LHCN-M2 (cell line): ENCODE measurements at regions not wholly inside any gene's neighbourhood (a gene's known extent, or its start where the extent isn't known, plus 50 kb on each side); places are given as distances from the start of the nearest gene placed in this dataset.
A peak's percentile ranks its signal among the peaks of the same experiment; 100 is the strongest.
"Not testable (repeated sequence)": the region's sequence is repeated elsewhere in the genome, so short reads cannot be mapped to it uniquely, and the experiment has no call there.

Experiments
- DNase-seq: peaks from one replicate; pipeline ENCODE4 v3.0.0-alpha.2; 2012; ENCODE audit warnings: low read depth

DNA sequence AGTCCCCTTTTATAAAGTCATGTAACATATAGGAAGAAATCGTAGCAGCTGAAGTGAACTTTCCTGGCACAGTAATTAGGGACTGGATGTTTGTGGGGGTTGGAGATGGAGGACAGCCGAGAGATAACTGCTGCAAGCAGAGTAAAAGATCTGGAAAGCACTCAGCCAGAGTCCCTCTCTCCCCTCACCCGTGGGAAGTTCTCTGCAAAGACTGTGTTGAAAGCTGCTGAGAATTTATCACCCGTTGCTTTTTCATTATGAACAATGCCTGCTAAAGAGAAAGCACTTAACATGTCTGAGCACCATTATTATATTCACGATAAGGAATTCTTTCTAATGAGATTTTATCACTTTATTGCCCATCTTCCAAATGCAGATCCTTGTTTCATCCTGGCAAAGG lies 248.8 kb downstream of the SHOX2 start:
- DNase-seq = no peak

DNA sequence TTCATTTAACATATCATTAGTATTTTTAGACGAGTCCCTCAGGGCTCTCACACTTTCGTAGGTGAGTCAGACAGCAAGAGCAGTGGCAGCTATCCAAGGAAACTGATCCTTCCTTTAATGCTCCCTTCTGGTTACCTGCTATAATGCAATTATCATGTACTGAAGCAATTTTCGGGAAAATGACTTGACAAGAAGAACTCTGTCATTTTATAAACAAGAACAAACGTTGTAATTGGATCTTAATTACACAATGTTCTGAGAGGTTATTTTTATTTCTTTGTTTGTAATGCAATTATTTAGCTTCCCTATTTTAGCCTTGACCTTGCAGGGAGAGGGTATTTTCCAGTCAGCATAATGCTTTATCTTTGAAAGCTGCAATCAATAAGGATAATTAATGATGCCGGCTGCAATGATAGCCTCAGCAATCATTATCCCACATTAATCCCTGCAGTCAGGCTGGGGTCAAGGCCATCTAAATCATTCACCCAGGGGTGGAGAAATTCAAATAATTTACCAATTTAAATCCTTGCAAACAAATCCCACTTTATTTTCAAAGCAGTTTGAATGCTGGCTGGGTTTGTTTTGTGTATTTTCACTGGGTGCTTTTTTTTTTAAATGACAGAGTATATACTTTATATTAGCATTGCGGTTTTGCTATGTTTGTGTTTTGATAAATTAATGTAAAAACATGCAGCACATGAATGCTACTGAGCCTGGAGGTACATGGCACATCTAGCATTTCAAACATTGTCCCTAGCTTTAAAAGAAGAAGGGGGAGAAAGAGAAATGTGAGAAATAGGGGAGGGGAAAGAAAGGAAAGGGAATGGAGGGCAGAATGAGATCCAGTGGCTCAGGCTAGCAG lies 249.9 kb downstream of the SHOX2 start:
- no peak for DNase-seq

DNA sequence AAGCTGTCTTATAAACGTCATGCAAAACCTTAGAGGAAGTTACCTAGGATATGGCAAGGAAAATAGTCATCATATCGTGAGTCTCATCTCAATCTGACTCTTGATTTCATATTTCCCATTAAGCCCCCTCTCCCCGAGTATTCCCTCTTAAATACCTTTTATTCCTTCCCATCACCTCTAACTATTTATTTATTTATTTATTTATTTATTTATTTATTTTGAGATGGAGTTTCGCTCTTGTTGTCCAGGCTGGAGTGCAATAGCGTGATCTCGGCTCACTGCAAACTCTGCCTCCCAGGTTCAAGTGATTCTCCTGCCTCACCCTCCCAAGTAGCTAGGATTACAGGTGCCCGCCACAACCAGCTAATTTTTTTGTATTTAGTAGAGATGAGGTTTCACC lies 260.4 kb downstream of the SHOX2 start:
- not testable (repeated sequence) for DNase-seq

GRCh38 chr3:157844800-157845565 lies 261.2 kb downstream of the SHOX2 start:
- no peak for DNase-seq

DNA sequence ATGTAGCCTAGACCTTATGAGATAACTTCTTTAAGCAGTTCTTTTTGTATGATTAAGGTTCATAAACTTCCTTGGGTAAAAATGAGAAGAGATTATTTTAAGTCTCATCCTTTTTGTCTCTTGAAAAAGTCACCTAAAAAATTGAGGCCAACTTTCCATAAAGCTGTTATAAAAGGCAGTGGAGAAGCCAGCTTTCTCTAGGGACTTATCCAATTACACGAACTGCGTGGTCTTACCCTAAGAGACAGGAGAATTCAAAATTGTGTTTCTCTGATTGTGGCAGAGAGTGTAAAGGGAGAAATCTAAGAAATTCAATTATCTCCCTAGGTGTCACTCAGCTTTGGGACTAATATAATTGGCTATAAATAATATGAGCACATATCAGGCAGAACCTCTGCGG lies 262.0 kb downstream of the SHOX2 start:
- DNase-seq = no peak

- DNase-seq = no peak
Measured at GRCh38 chr3:157841029-157841428, 265.2 kb downstream of the SHOX2 start.

DNA sequence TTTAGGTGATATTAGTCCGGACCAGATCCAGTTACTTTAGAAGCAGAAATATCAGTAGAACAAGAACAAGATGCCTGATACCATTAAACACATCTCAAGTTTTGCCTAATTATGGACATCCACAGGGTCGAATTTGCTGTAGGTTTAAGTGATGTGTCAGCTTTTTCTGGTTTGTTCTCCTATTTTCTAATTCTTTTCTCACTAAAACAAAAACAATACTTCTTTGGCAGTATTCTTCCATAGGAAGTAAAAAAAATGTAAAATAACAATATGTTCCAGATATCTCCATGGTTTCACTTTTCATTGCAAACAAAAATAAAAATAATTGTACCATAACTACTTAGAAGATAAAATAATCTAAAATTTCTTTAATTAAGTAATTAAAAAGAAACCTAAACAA lies 265.7 kb downstream of the SHOX2 start:
- no peak for DNase-seq

- DNase-seq = no peak
Measured at GRCh38 chr3:157838457-157838856, 267.8 kb downstream of the SHOX2 start.

GRCh38 chr3:157837336-157837735 lies 268.9 kb downstream of the SHOX2 start:
- DNase-seq = no peak

DNA sequence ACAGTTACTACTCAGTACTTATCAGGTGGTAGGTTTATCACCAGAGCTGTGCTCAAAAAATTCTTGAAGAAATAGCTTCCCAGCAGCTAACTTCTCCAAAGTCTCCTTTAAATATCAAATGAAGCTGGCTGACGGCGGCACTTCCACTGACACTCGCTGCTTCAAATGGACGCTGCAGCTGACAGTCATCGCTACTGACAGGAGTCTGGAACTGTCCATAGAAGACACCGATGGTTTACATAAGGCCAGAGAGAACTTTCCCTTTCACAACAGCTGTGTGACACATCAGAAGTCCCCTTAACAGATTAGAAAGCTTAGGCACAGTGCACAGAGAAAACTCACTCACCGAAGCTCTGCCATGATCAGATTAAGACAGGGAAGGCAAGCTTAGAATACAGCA lies 270.2 kb downstream of the SHOX2 start:
- no peak for DNase-seq

- DNase-seq = peak; percentile 10
Measured at GRCh38 chr3:157832588-157832987, 273.6 kb downstream of the SHOX2 start.

DNA sequence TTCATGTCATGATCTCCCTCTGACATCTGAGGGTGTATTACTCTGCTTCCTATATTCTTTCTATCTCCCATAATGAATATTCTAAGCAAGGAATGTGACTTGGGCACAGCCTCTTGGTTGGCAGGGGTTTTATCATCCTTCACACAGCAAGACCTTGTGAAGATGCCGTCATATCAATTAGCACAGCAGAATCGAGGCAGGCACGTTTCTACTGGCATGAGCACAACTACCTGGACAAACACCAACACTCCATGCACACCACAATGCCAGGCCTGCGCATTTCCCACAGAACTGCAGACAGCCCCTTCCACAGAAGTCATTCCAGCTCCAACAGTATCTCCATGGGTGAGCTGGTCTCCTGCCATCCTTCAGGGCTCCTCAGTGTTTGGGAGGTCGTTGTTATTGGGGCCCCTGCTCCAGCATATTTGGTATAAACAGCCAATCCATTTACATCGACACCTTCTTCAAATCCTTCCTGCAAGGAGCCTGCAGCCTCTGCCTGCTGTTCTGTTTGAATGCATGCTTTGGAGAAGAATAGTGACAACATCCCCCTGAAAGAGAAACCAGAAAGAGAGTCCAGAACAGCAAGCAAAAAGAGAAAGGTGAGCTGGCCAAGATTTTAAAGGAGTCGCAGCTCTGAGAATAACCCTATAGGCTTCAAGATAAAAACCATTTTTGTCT lies 275.5 kb downstream of the SHOX2 start:
- no peak for DNase-seq

GRCh38 chr3:157829786-157830185 lies 276.4 kb downstream of the SHOX2 start:
- DNase-seq = no peak

DNA sequence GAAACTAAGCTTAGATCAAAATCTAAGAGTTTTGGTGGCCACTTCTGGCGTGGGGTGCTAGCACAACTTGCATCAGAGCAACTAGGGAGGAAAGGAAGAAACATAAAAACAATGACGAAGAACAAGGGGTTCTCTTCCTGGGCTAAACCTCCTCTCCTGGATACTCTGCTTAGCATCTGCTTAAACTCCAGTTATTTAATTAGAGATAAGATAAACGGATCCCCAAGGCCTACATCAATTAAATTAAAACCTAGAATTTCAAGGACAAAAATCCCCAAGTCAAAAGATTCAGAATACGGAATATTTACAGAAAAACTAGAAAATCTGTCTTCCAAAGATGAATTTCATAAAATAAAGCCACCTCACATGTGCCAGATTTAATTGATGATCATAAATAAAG lies 281.9 kb downstream of the SHOX2 start:
- no peak for DNase-seq

DNA sequence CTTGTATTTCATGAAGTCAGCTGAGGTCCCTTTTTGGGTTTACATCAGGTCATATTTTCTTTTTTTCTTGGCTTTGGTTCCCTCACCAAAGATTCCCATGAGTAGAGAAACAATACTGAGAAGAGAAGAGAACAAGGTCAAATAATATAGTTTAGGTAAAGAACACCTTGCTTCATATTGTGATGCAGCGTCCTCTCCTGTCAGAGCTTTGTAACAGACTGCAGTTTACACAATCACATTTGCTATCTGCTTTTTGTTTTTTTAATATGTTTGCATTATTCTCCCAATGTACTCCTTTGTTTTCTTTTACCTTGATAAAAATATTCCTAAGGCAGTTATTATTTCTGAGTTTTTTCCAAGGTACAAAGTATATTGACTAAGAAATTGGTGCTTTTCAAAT lies 283.2 kb downstream of the SHOX2 start:
- no peak for DNase-seq

DNA sequence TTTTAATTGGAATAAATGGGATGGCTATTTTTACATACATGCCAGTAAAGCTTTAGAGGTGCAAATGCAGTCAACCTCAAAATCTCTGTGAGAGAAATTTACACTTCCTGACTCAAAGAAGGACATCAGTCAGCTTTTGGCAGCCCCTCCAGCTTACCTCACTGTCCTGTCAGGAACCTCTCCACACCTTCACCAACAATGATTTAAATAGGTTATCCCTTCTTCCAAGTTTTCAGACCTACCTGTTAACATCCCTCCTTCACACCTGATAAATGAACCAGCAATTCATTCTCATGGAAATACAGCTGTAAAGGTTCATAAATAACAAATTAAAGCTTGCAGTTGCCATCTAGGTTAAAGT lies 286.1 kb downstream of the SHOX2 start:
- no peak for DNase-seq

DNA sequence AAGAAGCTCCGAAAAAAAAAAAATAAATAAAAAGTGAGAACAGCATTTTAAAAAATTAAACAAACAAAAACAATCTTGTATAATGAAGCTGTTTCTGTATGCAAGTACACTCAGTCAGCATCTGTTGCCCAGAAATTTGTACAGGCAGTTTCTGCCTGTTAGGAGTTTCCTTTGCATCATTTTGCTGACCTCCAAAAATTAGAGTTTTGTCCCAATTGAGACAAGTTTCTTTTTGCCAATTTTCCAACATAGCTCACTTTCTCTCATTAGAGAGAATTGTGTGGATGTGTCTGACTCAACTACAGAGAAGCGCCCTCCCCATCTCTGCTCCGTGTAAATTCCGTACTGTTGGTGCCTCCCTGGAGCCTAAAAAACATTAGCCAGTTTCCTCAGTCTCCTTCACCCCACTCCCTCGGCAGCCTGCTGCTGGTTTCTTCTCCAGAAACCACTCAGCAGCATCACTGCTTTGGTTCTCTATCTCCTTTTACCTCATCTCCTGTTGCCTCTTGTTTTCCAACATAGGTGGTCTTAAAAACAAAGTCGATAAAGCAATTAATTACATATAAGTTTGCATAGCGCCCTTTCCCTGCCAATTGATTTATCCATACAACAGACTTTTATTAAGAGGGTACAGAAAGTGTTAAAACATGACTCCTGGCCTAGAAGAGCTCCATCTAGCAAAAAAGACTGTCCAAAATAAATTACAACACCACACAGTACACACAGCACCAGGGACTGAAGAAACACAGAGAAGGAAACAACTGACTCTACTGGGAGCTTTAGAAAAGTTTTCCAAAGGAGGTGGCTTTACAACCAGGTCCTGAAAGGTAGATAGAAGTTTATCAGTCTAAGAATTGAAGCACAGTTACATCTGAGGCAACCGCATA lies 286.7 kb downstream of the SHOX2 start:
- no peak for DNase-seq

GRCh38 chr3:157816896-157817295 lies 289.3 kb downstream of the SHOX2 start:
- no peak for DNase-seq

- no peak for DNase-seq
Measured at GRCh38 chr3:157816296-157816695, 289.9 kb downstream of the SHOX2 start.

DNA sequence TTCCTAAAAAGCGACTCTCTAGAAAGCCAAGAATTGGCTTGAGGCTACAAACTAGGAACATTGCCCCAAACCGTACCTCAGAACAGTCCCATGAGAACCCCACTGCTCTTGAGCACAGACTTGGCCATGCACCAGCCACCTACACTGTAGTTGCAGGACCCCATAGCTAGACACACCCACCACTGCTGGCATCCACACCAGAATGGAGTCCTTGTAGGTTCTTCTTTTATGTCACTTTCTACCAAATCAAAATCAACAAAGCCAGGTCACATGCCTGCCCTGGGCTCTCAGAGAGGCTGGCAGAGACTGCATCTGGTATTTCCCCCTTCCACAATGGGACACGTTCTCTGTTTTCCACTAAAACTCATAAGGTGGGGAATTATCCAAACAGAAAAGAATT lies 290.5 kb downstream of the SHOX2 start:
- DNase-seq = no peak

DNA sequence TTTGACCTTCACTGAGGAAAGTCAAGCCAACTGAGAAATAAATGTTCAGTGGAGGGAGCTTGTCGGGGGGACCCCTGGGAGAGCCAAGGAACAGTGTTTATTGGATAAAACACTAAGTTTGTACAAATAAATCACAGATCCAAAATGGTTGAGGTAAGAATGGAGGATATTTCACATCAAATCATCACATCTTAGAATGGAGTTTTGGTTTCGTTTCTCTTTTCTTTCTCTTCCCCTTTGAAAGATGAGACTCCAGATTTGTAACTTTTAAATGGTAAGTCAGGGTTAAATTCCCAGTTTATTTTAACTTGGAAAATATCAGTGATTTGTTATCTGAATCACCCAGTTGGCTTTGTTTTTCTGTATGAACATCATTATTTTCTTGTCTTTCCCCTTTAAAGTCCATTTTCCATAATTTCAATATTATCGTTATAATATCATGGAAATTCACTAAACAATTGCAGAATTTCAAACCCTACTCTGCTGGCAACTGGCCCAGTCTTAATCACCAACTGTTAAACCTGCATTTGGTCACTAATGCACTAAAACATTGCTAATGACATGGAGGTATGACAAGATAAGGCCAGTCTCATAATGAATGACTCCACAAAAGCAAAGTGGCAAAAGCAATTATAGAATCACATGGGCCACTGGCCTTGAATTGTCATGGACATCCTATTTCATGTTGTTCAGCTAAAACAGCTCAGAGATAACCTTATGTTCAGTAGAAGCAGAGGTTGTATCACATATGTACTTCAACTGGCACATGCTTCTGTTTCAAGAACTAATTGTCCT lies 295.1 kb downstream of the SHOX2 start:
- no peak for DNase-seq
